ENCODE measurements at regions not wholly inside any gene's neighbourhood (a gene's known extent, or its start where the extent isn't known, plus 50 kb on each side); places are given as distances from the start of the nearest gene placed in this dataset.

DNA sequence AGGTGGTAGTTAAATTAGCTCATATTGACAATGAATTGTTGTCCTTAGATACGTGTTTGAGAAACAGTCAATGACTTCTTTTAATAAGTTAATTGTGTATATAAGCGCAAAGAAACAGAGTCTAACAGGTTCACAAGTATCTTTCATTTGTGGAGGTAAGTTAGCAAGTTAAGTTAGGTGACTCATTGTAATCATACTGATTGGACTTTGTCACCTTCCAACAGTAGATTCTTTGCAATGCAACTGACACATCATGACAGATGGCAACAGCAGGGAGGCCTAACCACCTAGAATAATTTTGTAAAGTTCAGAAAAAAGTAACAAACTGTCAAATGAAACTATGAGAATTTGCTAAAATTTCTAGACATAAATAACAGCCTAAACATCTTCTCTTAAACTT is 207.6 kb upstream of the PITX2 start:
- POLR2A ChIA-PET: no interaction called here
- CTCF ChIA-PET (ENCODE audit: unreplicated experiment): no interaction called here
- no TSS peak for BruUV-seq (replicated peaks)
- intact Hi-C loops (cut with micrococcal nuclease; ENCODE audit: unreplicated experiment): no loop called here
- Histone ChIP-seq H3K36me3 (ENCODE audit: insufficient read depth, low read length) (no peaks in the 10 kb centered on the region), H2AFZ (ENCODE audit: low read length) (no peak overlapping the region), H3K27ac (ENCODE audit: low read depth, low read length, poor library complexity, severe bottlenecking) (no peak overlapping the region), H3K9me3 (ENCODE audit: low read length) (no peaks in the 10 kb centered on the region), H3K4me2 (ENCODE audit: low read length) (no peak overlapping the region), H3K9me2 (ENCODE audit: insufficient read depth, low read length) (no peaks in the 10 kb centered on the region), H4K20me1 (ENCODE audit: insufficient read depth, low read length) (no peaks in the 10 kb centered on the region), H3K79me2 (ENCODE audit: insufficient read depth, low read depth, low read length) (no peaks in the 10 kb centered on the region), H3K4me1 (ENCODE audit: insufficient read depth, low read length, poor library complexity, severe bottlenecking) (no peaks in the 10 kb centered on the region), H3K4me3 (ENCODE audit: low read depth, low read length, poor library complexity, severe bottlenecking) (no peak overlapping the region)
- no peak for TF ChIP-seq EZH2phosphoT487 (IDR thresholded peaks at IDR 0.05; ENCODE audit: borderline replicate concordance, low read depth, low read length)
- TF ChIP-seq, protein P1, sequence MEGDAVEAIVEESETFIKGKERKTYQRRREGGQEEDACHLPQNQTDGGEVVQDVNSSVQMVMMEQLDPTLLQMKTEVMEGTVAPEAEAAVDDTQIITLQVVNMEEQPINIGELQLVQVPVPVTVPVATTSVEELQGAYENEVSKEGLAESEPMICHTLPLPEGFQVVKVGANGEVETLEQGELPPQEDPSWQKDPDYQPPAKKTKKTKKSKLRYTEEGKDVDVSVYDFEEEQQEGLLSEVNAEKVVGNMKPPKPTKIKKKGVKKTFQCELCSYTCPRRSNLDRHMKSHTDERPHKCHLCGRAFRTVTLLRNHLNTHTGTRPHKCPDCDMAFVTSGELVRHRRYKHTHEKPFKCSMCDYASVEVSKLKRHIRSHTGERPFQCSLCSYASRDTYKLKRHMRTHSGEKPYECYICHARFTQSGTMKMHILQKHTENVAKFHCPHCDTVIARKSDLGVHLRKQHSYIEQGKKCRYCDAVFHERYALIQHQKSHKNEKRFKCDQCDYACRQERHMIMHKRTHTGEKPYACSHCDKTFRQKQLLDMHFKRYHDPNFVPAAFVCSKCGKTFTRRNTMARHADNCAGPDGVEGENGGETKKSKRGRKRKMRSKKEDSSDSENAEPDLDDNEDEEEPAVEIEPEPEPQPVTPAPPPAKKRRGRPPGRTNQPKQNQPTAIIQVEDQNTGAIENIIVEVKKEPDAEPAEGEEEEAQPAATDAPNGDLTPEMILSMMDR (conservative IDR thresholded peaks at IDR 0.05; ENCODE audit: low read length): no peak
- no peak for DNase-seq (ENCODE audit: low spot score)

GRCh38 chr4:110837896-110838450 is 215.1 kb upstream of the PITX2 start:
- Histone ChIP-seq H3K4me1 (ENCODE audit: insufficient read depth, low read length, poor library complexity, severe bottlenecking) (no peaks in the 10 kb centered on the region), H3K27ac (ENCODE audit: low read depth, low read length, poor library complexity, severe bottlenecking) (no peak overlapping the region), H4K20me1 (ENCODE audit: insufficient read depth, low read length) (no peaks in the 10 kb centered on the region), H3K9me3 (ENCODE audit: low read length) (no peaks in the 10 kb centered on the region), H3K79me2 (ENCODE audit: insufficient read depth, low read depth, low read length) (no peaks in the 10 kb centered on the region), H3K4me3 (ENCODE audit: low read depth, low read length, poor library complexity, severe bottlenecking) (no peak overlapping the region), H3K36me3 (ENCODE audit: insufficient read depth, low read length) (no peaks in the 10 kb centered on the region), H3K4me2 (ENCODE audit: low read length) (no peak overlapping the region), H3K9me2 (ENCODE audit: insufficient read depth, low read length) (no peaks in the 10 kb centered on the region), H2AFZ (ENCODE audit: low read length) (no peak overlapping the region)
- POLR2A ChIA-PET: no interaction called here
- intact Hi-C loops (cut with micrococcal nuclease; ENCODE audit: unreplicated experiment): no loop called here
- TF ChIP-seq EZH2phosphoT487 (IDR thresholded peaks at IDR 0.05; ENCODE audit: borderline replicate concordance, low read depth, low read length): no peak
- TF ChIP-seq, protein P1 (conservative IDR thresholded peaks at IDR 0.05; ENCODE audit: low read length): no peak
- no peak for DNase-seq (ENCODE audit: low spot score)
- BruUV-seq (replicated peaks): no TSS peak
- CTCF ChIA-PET (ENCODE audit: unreplicated experiment): no interaction called here

DNA sequence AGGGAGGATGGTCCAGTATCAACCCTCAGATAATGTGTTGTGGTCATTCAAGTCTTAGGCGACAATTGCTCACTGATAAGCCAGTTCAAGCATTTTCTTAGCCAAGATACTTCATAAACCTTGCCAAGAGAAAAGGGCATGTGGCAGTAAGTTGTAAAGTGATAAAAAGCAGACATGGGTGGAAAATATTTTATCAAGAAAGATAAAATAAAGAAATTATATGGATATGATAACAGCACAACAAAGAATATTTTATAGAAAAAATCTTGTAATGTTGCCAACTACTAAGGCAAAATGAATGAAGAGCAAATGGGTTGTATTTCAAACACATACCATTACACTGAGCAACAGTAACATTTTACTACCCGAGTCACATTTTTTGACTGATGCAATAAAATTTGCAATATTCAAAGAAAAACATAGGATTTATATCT is 217.4 kb upstream of the PITX2 start:
- Histone ChIP-seq H3K9me2 (ENCODE audit: insufficient read depth, low read length) (no peaks in the 10 kb centered on the region), H3K4me2 (ENCODE audit: low read length) (no peak overlapping the region), H3K4me3 (ENCODE audit: low read depth, low read length, poor library complexity, severe bottlenecking) (no peak overlapping the region), H3K79me2 (ENCODE audit: insufficient read depth, low read depth, low read length) (no peaks in the 10 kb centered on the region), H3K36me3 (ENCODE audit: insufficient read depth, low read length) (no peaks in the 10 kb centered on the region), H3K9me3 (ENCODE audit: low read length) (no peaks in the 10 kb centered on the region), H4K20me1 (ENCODE audit: insufficient read depth, low read length) (no peaks in the 10 kb centered on the region), H2AFZ (ENCODE audit: low read length) (no peak overlapping the region), H3K4me1 (ENCODE audit: insufficient read depth, low read length, poor library complexity, severe bottlenecking) (no peaks in the 10 kb centered on the region), H3K27ac (ENCODE audit: low read depth, low read length, poor library complexity, severe bottlenecking) (no peak overlapping the region)
- BruUV-seq (replicated peaks): no TSS peak
- CTCF ChIA-PET (ENCODE audit: unreplicated experiment): no interaction called here
- POLR2A ChIA-PET: no interaction called here
- DNase-seq (ENCODE audit: low spot score): no peak
- no peak for TF ChIP-seq EZH2phosphoT487 (IDR thresholded peaks at IDR 0.05; ENCODE audit: borderline replicate concordance, low read depth, low read length)
- TF ChIP-seq, protein P1 (conservative IDR thresholded peaks at IDR 0.05; ENCODE audit: low read length): no peak
- intact Hi-C loops (cut with micrococcal nuclease; ENCODE audit: unreplicated experiment): no loop called here

Data from OCI-LY7 (cell line).